Pancreas (tissue), 10 donors: ENCODE measurements at regions not wholly inside any gene's neighbourhood (a gene's known extent, or its start where the extent isn't known, plus 50 kb on each side); places are given as distances from the start of the nearest gene placed in this dataset.

Experiments
- ATAC-seq, 4 donors: fragments of 200-7000 bp; cut with Tn5 transposase; one replicate each; pipeline versions ENCODE4 v1.8.0 to v1.9.1; 2020; ENCODE audit warnings: mild to moderate bottlenecking in 4 of 4, moderate library complexity in 4 of 4
- DNase-seq, 6 donors: peaks; one replicate each; pipeline ENCODE4 v3.0.0-alpha.2; 2020
- FAIRE-seq: peaks from 2 replicates; lab custom pipeline; 2012; peaks lifted over from hg19 to GRCh38; lab: Jason Lieb, UNC
- H3K27ac ChIP-seq, 4 donors: fragments of 200-600 bp; sonication (generic); 1 replicate in 3 of 4; 2 replicates in 1 of 4; pipeline versions ENCODE4 v1.5.0 to v1.8.0; 2020
- H3K27me3 ChIP-seq, 4 donors: fragments of 200-600 bp; one replicate each; pipeline ENCODE4 v1.8.0; 2021
- H3K36me3 ChIP-seq, 3 donors: fragments of 200-600 bp; sonication (generic) in 1 of 3; one replicate each; pipeline versions ENCODE4 v1.5.0 to v1.8.0; 2020 to 2021
- H3K4me1 ChIP-seq, 3 donors: fragments of 200-600 bp; one replicate each; pipeline ENCODE4 v1.8.0; 2021
- H3K4me3 ChIP-seq, 4 donors: fragments of 200-600 bp; sonication (generic) in 2 of 4; one replicate each; pipeline versions ENCODE4 v1.5.0 to v1.8.0; 2020 to 2021
- H3K9me3 ChIP-seq, 4 donors: fragments of 200-600 bp; one replicate each; pipeline ENCODE4 v1.8.0; 2021
- WGBS, 2 donors: extraction: QIAGEN DNeasy Blood & Tissue Kit; methylation state at CpG; one replicate each; pipeline ENCODE4 v1.1.7; 2013; 5-methylcytosine and 5-hydroxymethylcytosine counted together
- intact Hi-C, 3 donors: fragments of 100-400 bp; cut with DNase I; formaldehyde crosslinking; loops; one replicate each; pipeline versions ENCODE4 v1.11.1 to v1.14.2; 2022
- TF ChIP-seq, protein P1 (sequence below), 4 donors: fragments of 200-600 bp; sonication (generic) in 3 of 4; IDR thresholded peaks; one replicate each; pipeline versions ENCODE4 v1.5.0 to v1.8.0; 2021; ENCODE audit warnings: antibody characterized with exemption in 4 of 4
- donor health status: healthy with polysubstance abuse.
- donor health status: DM: no; HTN: no; CAD: no; lungs with moderate emphysema.
- donor health status: DM: no; HTN: no; CAD: no.
- donor health status: control.
- donor health status: control.
- donor health status: Bipolar disorder and iron deficiency.
- donor health status: DM: yes; HTN: yes; CAD: no.
- donor health status: DM: no; HTN: no; CAD: no.
- donor health status: DM: no; HTN: no; CAD: no.
- donor health status: DM: yes; HTN: yes; CAD: no.

DNA sequence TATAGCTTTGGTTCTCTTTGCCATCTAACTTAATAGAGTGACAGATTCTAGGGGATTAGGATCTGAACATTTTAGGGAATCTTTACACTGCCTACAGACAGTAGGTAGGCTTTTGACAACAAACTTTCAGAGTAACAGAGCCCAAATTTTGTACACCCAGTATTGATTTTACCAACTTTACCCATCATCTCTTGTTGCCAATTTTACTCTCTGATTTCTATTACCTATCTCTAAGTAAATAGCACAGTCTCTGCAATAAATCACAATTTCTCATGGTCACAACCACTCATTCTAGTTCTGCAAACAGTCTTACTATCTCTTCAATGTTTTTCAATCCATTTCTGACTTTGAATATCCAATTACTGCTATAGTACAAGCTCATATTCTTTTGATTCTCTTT is 1097.6 kb upstream of the PHF14 start:
- H3K36me3 ChIP-seq: no peaks in the 10 kb centered on the region
- H3K27me3 ChIP-seq: no peaks in the 10 kb centered on the region
- no peaks in the 10 kb centered on the region for H3K4me1 ChIP-seq
- no peak overlapping the region for H3K27ac ChIP-seq
- no peak overlapping the region for H3K4me3 ChIP-seq
- FAIRE-seq (no peak), DNase-seq (no peak), ATAC-seq (no peak)
- H3K9me3 ChIP-seq: no peaks in the 10 kb centered on the region
- intact Hi-C loops: no loop called here
- TF ChIP-seq, protein P1, sequence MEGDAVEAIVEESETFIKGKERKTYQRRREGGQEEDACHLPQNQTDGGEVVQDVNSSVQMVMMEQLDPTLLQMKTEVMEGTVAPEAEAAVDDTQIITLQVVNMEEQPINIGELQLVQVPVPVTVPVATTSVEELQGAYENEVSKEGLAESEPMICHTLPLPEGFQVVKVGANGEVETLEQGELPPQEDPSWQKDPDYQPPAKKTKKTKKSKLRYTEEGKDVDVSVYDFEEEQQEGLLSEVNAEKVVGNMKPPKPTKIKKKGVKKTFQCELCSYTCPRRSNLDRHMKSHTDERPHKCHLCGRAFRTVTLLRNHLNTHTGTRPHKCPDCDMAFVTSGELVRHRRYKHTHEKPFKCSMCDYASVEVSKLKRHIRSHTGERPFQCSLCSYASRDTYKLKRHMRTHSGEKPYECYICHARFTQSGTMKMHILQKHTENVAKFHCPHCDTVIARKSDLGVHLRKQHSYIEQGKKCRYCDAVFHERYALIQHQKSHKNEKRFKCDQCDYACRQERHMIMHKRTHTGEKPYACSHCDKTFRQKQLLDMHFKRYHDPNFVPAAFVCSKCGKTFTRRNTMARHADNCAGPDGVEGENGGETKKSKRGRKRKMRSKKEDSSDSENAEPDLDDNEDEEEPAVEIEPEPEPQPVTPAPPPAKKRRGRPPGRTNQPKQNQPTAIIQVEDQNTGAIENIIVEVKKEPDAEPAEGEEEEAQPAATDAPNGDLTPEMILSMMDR (IDR thresholded peaks at IDR 0.05): no peak

DNA sequence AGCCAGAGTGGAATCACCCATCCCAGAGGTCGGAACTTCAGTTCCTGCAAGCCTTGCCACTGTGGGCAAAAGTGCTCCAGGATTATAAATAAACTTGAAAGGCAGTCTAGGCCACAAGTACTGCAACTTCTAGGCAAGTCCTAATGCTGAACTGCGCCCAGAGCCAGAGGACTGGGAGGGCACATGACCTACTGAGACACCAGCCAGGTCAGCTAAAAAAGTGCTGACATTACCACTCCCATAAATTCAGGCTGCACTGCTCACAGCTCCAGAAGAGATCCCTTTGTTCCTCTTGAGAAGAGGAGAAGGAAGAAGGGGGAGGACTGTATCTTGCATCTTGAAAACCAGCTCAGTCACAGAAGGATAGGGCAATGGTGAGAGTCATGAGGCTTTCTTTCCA is 1084.1 kb upstream of the PHF14 start:
- Histone ChIP-seq H3K4me3 (no peak overlapping the region), H3K27me3 (no peaks in the 10 kb centered on the region), H3K36me3 (no peaks in the 10 kb centered on the region), H3K27ac (no peak overlapping the region), H3K4me1 (no peaks in the 10 kb centered on the region), H3K9me3 (no peaks in the 10 kb centered on the region)
- ATAC-seq (no peak), FAIRE-seq (no peak), DNase-seq (no peak)
- TF ChIP-seq, protein P1 (IDR thresholded peaks at IDR 0.05): no peak
- 50 to 74% methylated on average over 2 of the region's 2 CpGs for WGBS, 2 donors
- intact Hi-C loops: no loop called here

DNA sequence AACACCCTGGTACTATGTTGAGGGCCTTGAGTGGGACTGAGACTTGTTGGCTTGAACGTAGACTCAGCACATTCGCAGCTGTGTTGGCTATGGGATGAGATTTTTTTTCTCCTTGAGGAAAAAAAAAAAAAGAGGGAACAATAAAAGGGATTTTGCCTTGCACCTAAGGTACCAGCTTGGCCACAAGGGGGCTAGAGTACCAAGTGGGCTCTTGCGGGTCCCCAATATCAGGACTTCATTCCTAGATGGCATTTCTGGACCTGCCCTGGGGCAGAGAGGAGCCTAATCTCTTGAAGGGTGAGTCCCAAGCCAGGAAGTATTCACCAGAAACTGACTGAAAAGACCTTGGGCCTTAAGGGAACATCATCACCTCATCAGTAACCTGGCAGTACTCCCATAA is 1083.6 kb upstream of the PHF14 start:
- Histone ChIP-seq H3K4me1 (no peaks in the 10 kb centered on the region), H3K27ac (no peak overlapping the region), H3K27me3 (no peaks in the 10 kb centered on the region), H3K4me3 (no peak overlapping the region), H3K36me3 (no peaks in the 10 kb centered on the region), H3K9me3 (no peaks in the 10 kb centered on the region)
- WGBS, 2 donors: 76 to 83% methylated on average over 3 of the region's 3 CpGs
- ATAC-seq: no peak
- TF ChIP-seq, protein P1 (IDR thresholded peaks at IDR 0.05): no peak
- DNase-seq: no peak
- FAIRE-seq: no peak
- intact Hi-C loops: no loop called here

DNA sequence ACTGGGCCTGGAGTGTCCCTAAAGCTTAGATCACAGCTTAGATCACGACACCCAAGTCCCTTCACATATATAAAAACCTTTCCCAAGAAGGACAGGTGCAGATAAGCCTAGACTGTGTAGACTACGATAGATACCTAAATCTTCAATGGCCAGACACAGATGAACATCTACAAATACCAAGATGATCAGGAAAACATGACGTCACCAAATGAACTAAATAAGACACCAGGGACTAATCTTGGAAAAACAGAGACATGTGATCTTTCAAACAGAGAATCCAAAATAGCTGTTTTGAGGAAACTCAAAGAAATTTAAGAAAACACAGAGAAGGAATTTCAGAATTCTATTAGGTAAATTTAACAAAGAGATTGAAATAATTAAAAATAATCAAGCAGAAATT is 1082.6 kb upstream of the PHF14 start:
- H3K27ac ChIP-seq: no peak overlapping the region
- ATAC-seq: no peak

DNA sequence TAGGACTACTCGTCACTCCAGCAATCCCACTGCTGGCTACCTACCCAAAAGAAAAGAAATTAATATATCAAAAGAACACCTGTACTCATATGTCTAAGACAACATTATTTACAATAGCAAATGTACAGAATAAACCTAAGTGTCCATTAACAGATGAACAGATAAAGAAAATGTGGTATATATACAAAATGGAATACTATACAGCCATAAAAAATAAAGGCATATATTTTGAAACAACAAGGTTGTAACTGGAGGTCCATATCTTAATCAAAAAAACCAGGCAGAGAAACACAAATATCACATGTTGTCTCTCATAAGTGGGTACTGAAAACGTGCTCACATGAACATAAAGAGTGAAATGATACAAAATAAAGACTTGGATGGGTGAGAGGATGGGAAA is 1073.3 kb upstream of the PHF14 start:
- Histone ChIP-seq H3K27me3 (no peaks in the 10 kb centered on the region), H3K27ac (no peak overlapping the region), H3K36me3 (no peaks in the 10 kb centered on the region), H3K9me3 (no peaks in the 10 kb centered on the region), H3K4me1 (no peaks in the 10 kb centered on the region), H3K4me3 (no peak overlapping the region)
- WGBS, 2 donors: 38 to 43% methylated on average over 2 of the region's 2 CpGs
- intact Hi-C loops: no loop called here
- no peak for ATAC-seq
- FAIRE-seq: no peak
- no peak for DNase-seq
- TF ChIP-seq, protein P1 (IDR thresholded peaks at IDR 0.05): no peak

More for the DNA sequence above, 1082.6 kb upstream of the PHF14 start:
- FAIRE-seq (no peak), DNase-seq (no peak)
- Histone ChIP-seq H3K27me3 (no peaks in the 10 kb centered on the region), H3K4me1 (no peaks in the 10 kb centered on the region), H3K4me3 (no peak overlapping the region), H3K9me3 (no peaks in the 10 kb centered on the region), H3K36me3 (no peaks in the 10 kb centered on the region)
- TF ChIP-seq, protein P1 (IDR thresholded peaks at IDR 0.05): no peak
- WGBS, 2 donors: 47 to 51% methylated on average over 3 of the region's 3 CpGs
- intact Hi-C loops: no loop called here
